H1 (cell line): ENCODE measurements at regions not wholly inside any gene's neighbourhood (a gene's known extent, or its start where the extent isn't known, plus 50 kb on each side); places are given as distances from the start of the nearest gene placed in this dataset.

Source experiments
- CTCF ChIA-PET: fragments of 300-600 bp; sonication (Branson Sonifier 250); formaldehyde crosslinking; loops from one replicate; lab custom pipeline; 2021; ENCODE audit not compliant: partially characterized antibody; lab: Charles Lee
- POLR2A ChIA-PET: fragments of 300-600 bp; sonication (Branson Sonifier 250); formaldehyde crosslinking; loops from one replicate; lab custom pipeline; 2021; ENCODE audit warnings: inconsistent platforms; ENCODE audit not compliant: partially characterized antibody; lab: Charles Lee
- DNase-seq, 2 experiments: peaks; one replicate each; pipeline versions ENCODE4 v3.0.0 to v3.0.0-alpha.2; 2010 to 2022; ENCODE audit warnings: low spot score in 2 of 2, low read depth in 1 of 2, mixed read lengths in 1 of 2
- FAIRE-seq: peaks from 2 replicates; lab custom pipeline; 2011; peaks lifted over from hg19 to GRCh38; lab: Jason Lieb, UNC
- H2AFZ ChIP-seq: 2 replicates; pipeline ENCODE4 v1.8.1; 2012; ENCODE audit warnings: low read length, inconsistent platforms
- H2AK5ac ChIP-seq: 2 replicates; pipeline ENCODE4 v1.6.1; 2013; ENCODE audit warnings: low read depth, low read length
- H2BK120ac ChIP-seq: replicated peaks from 2 replicates; pipeline ENCODE3; 2013; ENCODE audit warnings: low read depth, low read length, inconsistent platforms
- H2BK12ac ChIP-seq: 2 replicates; pipeline ENCODE4 v1.6.1; 2013; ENCODE audit warnings: low read depth, low read length
- H2BK15ac ChIP-seq: 2 replicates; pipeline ENCODE4 v1.6.1; 2013; ENCODE audit warnings: low read length
- H2BK20ac ChIP-seq: 2 replicates; pipeline ENCODE4 v1.6.1; 2013; ENCODE audit warnings: low read length
- H2BK5ac ChIP-seq: 2 replicates; pipeline ENCODE4 v1.6.1; 2013; ENCODE audit warnings: low read depth, low read length
- H3K14ac ChIP-seq: 2 replicates; pipeline ENCODE4 v1.6.1; 2013; ENCODE audit warnings: inconsistent platforms; ENCODE audit not compliant: insufficient read length
- H3K18ac ChIP-seq: 2 replicates; pipeline ENCODE4 v1.6.1; 2013; ENCODE audit warnings: low read length; ENCODE audit errors: extremely low read depth
- H3K23ac ChIP-seq: 2 replicates; pipeline ENCODE4 v1.6.1; 2013; ENCODE audit warnings: inconsistent platforms; ENCODE audit not compliant: insufficient read length
- H3K23me2 ChIP-seq: 2 replicates; pipeline ENCODE4 v1.6.1; 2013; ENCODE audit warnings: low read depth, low read length
- H3K27ac ChIP-seq: 2 replicates; pipeline ENCODE4 v1.6.1; 2011; ENCODE audit warnings: low read depth, low read length, inconsistent platforms
- H3K27me3 ChIP-seq, 4 experiments: replicated peaks in 1 of 4; 1 replicate in 1 of 4; 2 replicates in 3 of 4; pipeline versions ENCODE4 v1.6.1 to v1.8.1; 2011 to 2013; ENCODE audit warnings: low read length in 3 of 4, mild to moderate bottlenecking in 3 of 4, inconsistent platforms in 2 of 4, mixed read lengths in 2 of 4, moderate library complexity in 1 of 4; ENCODE audit not compliant: control insufficient read depth in 3 of 4, insufficient read depth in 3 of 4; ENCODE audit errors: extremely low read depth in 1 of 4
- H3K36me3 ChIP-seq, 4 experiments: 2 replicates each; pipeline versions ENCODE4 v1.6.1 to v1.8.1; 2011 to 2013; ENCODE audit warnings: mild to moderate bottlenecking in 4 of 4, low read length in 3 of 4, moderate library complexity in 2 of 4, control low read depth in 1 of 4, inconsistent platforms in 1 of 4; ENCODE audit not compliant: insufficient read depth in 4 of 4, control insufficient read depth in 2 of 4
- H3K4ac ChIP-seq: replicated peaks from 2 replicates; pipeline ENCODE3; 2013; ENCODE audit warnings: low read length, low read depth, mixed read lengths, inconsistent platforms; ENCODE audit not compliant: insufficient read length
- H3K4me1 ChIP-seq, 4 experiments: replicated peaks in 1 of 4; 1 replicate in 1 of 4; 2 replicates in 3 of 4; pipeline versions ENCODE4 v1.6.1 to v1.8.1; 2011 to 2013; ENCODE audit warnings: low read length in 3 of 4, inconsistent platforms in 2 of 4, mixed read lengths in 1 of 4; ENCODE audit not compliant: insufficient read depth in 4 of 4, control insufficient read depth in 3 of 4
- H3K4me2 ChIP-seq, 2 experiments: 2 replicates each; pipeline versions ENCODE4 v1.6.1 to v1.8.1; 2011 to 2013; ENCODE audit warnings: low read depth in 2 of 2, low read length in 2 of 2, control low read depth in 1 of 2, inconsistent platforms in 1 of 2, mild to moderate bottlenecking in 1 of 2; ENCODE audit not compliant: insufficient read depth in 1 of 2
- H3K4me3 ChIP-seq, 4 experiments: fragments of 200-600, 300-600 bp in 1 of 4; sonication (generic), shearing (Covaris generic), sonication (Bioruptor Twin) in 1 of 4; 2 replicates each; pipeline versions ENCODE4 v1.5.1 to v1.8.1; 2011 to 2016; ENCODE audit warnings: low read length in 4 of 4, low read depth in 3 of 4, control low read depth in 2 of 4, inconsistent platforms in 2 of 4, mild to moderate bottlenecking in 2 of 4, mixed read lengths in 1 of 4, moderate library complexity in 1 of 4; ENCODE audit not compliant: insufficient read depth in 2 of 4; ENCODE audit errors: extremely low read depth in 1 of 4
- H3K56ac ChIP-seq: replicated peaks from 2 replicates; pipeline ENCODE3; 2013; ENCODE audit warnings: low read depth, mild to moderate bottlenecking, mixed read lengths, low read length, inconsistent platforms; ENCODE audit not compliant: insufficient read length
- H3K79me1 ChIP-seq: 2 replicates; pipeline ENCODE4 v1.6.1; 2013; ENCODE audit warnings: low read depth, low read length, control low read depth
- H3K79me2 ChIP-seq, 2 experiments: 2 replicates each; pipeline versions ENCODE4 v1.6.1 to v1.8.1; 2012 to 2013; ENCODE audit warnings: low read length in 2 of 2, mild to moderate bottlenecking in 2 of 2, inconsistent platforms in 1 of 2; ENCODE audit not compliant: insufficient read depth in 2 of 2, control insufficient read depth in 1 of 2
- H3K9ac ChIP-seq, 4 experiments: replicated peaks in 1 of 4; 1 replicate in 1 of 4; 2 replicates in 3 of 4; pipeline versions ENCODE4 v1.6.1 to v1.8.1; 2011 to 2013; ENCODE audit warnings: low read depth in 3 of 4, low read length in 3 of 4, control low read depth in 2 of 4, mild to moderate bottlenecking in 2 of 4, moderate library complexity in 2 of 4, inconsistent platforms in 1 of 4; ENCODE audit errors: extremely low read depth in 1 of 4
- H3K9me3 ChIP-seq, 2 experiments: 2 replicates each; pipeline versions ENCODE4 v1.6.1 to v1.8.1; 2012 to 2013; ENCODE audit warnings: mild to moderate bottlenecking in 2 of 2, moderate library complexity in 2 of 2, control low read depth in 1 of 2, inconsistent platforms in 1 of 2, low read depth in 1 of 2, low read length in 1 of 2, mixed read lengths in 1 of 2; ENCODE audit not compliant: insufficient read depth in 2 of 2
- H4K20me1 ChIP-seq, 2 experiments: replicated peaks in 1 of 2; 2 replicates each; pipeline versions ENCODE3 to v1.8.1; 2011 to 2013; ENCODE audit warnings: inconsistent platforms in 2 of 2, low read length in 2 of 2, mild to moderate bottlenecking in 1 of 2; ENCODE audit not compliant: insufficient read depth in 2 of 2, control insufficient read depth in 1 of 2
- H4K5ac ChIP-seq: 2 replicates; pipeline ENCODE4 v1.6.1; 2013; ENCODE audit warnings: low read length, low read depth, mixed read lengths, inconsistent platforms; ENCODE audit not compliant: insufficient read length
- H4K8ac ChIP-seq: 2 replicates; pipeline ENCODE4 v1.8.0; 2013; ENCODE audit warnings: mild to moderate bottlenecking, moderate library complexity, low read length, inconsistent platforms; ENCODE audit not compliant: insufficient read depth; ENCODE audit errors: extremely low read depth
- H4K91ac ChIP-seq: replicated peaks from 2 replicates; pipeline ENCODE3; 2013; ENCODE audit warnings: low read length, mixed read lengths, inconsistent platforms; ENCODE audit not compliant: insufficient read length
- MAFK ChIP-seq: IDR thresholded peaks from 2 replicates; pipeline ENCODE4 v1.6.1; 2012; ENCODE audit warnings: low read depth, mild to moderate bottlenecking, improper control_type of control experiment, low read length
- RAD21 ChIP-seq, 2 experiments: IDR thresholded peaks in 1 of 2; conservative IDR thresholded peaks in 1 of 2; 2 replicates each; pipeline ENCODE4 v1.6.1; 2011; ENCODE audit warnings: low read depth in 2 of 2, low read length in 2 of 2, improper control_type of control experiment in 1 of 2, inconsistent platforms in 1 of 2, mild to moderate bottlenecking in 1 of 2, moderate library complexity in 1 of 2
- RBBP5 ChIP-seq: IDR thresholded peaks from 2 replicates; pipeline ENCODE4 v1.7.1; 2012; ENCODE audit warnings: low read depth, mild to moderate bottlenecking, inconsistent platforms, low read length, moderate library complexity, borderline replicate concordance
- SP1 ChIP-seq: IDR thresholded peaks from 2 replicates; pipeline ENCODE4 v1.6.1; 2011; ENCODE audit warnings: low read depth, low read length
- TBP ChIP-seq: IDR thresholded peaks from 2 replicates; pipeline ENCODE4 v1.6.1; 2011; ENCODE audit warnings: low read depth, low read length, improper control_type of control experiment
- WGBS, 2 experiments: shearing (Covaris generic) in 1 of 2; methylation state at CpG; one replicate each; pipeline versions ENCODE4 v1.1.6 to v1.1.7; 2013 to 2015; ENCODE audit warnings: low lambda C conversion rate in 2 of 2, mixed read lengths in 2 of 2, inconsistent platforms in 1 of 2, low coverage in 1 of 2, missing lambda C conversion rate in 1 of 2; ENCODE audit not compliant: insufficient replicate concordance in 2 of 2, insufficient coverage in 1 of 2, insufficient read length in 1 of 2; ENCODE audit errors: extremely low coverage in 1 of 2, missing lambda C conversion rate in 1 of 2; 5-methylcytosine and 5-hydroxymethylcytosine counted together
- TF ChIP-seq, protein P1 (sequence below), 3 experiments: IDR thresholded peaks; 1 replicate in 2 of 3; 2 replicates in 1 of 3; pipeline versions ENCODE4 v1.5.1 to v1.6.1; 2011; ENCODE audit warnings: low read length in 3 of 3, mild to moderate bottlenecking in 3 of 3, inconsistent platforms in 2 of 3, low read depth in 1 of 3, moderate library complexity in 1 of 3; ENCODE audit not compliant: insufficient read depth in 1 of 3; ENCODE audit errors: control extremely low read depth in 1 of 3

DNA sequence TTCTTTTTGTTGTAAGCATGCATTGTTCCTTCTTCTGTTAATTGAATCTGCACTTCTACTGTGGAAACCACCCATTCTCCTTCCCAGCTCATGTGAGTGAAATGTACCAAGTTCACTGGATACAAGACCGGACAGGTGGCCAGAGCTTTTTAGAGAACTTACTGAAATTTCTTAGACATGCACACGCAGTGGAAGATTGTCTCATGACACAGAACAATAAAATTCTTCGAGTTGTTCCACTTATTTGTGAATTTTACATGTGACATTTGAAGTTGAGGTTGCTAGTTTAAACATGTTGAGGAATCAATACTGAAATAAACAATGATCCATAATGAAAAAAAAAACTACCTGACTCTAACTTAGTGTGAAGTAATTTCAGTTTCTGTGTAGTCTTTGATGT, 568.0 kb downstream of the TECRL start:
- Histone ChIP-seq H3K23me2 (no peaks in the 10 kb centered on the region), H4K5ac (no peak overlapping the region), H3K4ac (no peak overlapping the region), H2BK20ac (no peak overlapping the region), H4K20me1 (no peaks in the 10 kb centered on the region), H2BK5ac (no peak overlapping the region), H2BK12ac (no peak overlapping the region), H3K4me1 (no peaks in the 10 kb centered on the region), H3K9ac (no peak overlapping the region), H2AK5ac (no peak overlapping the region), H3K14ac (no peak overlapping the region), H3K79me2 (no peaks in the 10 kb centered on the region), H4K8ac (no peak overlapping the region), H3K18ac (no peak overlapping the region), H2BK120ac (no peak overlapping the region), H3K27me3 (no peaks in the 10 kb centered on the region), H3K36me3 (no peaks in the 10 kb centered on the region), H3K56ac (no peak overlapping the region), H3K4me2 (no peak overlapping the region), H3K27ac (no peak overlapping the region), H3K4me3 (no peak overlapping the region), H3K9me3 (no peaks in the 10 kb centered on the region), H2BK15ac (no peak overlapping the region), H2AFZ (no peak overlapping the region), H3K79me1 (no peaks in the 10 kb centered on the region), H4K91ac (no peak overlapping the region), H3K23ac (no peak overlapping the region)
- TF ChIP-seq RAD21 (IDR thresholded peaks at IDR 0.05 in 1 of 2, conservative IDR thresholded peaks at IDR 0.05 in 1 of 2; ENCODE audit: low read depth in 2 of 2, low read length in 2 of 2) (no peak), RBBP5 (no peak), MAFK (no peak), TBP (no peak), SP1 (no peak)
- TF ChIP-seq, protein P1, sequence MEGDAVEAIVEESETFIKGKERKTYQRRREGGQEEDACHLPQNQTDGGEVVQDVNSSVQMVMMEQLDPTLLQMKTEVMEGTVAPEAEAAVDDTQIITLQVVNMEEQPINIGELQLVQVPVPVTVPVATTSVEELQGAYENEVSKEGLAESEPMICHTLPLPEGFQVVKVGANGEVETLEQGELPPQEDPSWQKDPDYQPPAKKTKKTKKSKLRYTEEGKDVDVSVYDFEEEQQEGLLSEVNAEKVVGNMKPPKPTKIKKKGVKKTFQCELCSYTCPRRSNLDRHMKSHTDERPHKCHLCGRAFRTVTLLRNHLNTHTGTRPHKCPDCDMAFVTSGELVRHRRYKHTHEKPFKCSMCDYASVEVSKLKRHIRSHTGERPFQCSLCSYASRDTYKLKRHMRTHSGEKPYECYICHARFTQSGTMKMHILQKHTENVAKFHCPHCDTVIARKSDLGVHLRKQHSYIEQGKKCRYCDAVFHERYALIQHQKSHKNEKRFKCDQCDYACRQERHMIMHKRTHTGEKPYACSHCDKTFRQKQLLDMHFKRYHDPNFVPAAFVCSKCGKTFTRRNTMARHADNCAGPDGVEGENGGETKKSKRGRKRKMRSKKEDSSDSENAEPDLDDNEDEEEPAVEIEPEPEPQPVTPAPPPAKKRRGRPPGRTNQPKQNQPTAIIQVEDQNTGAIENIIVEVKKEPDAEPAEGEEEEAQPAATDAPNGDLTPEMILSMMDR (IDR thresholded peaks at IDR 0.05; ENCODE audit: control extremely low read depth in 1 of 3, insufficient read depth in 1 of 3, low read depth in 1 of 3, low read length in 3 of 3): no peak
- no peak for DNase-seq
- FAIRE-seq: no peak
- ChIA-PET POLR2A (no interaction called here), CTCF (no interaction called here)
- WGBS, 2 experiments: 93% methylated on average over 3 of the region's 3 CpGs; no CpG with 5 or more reads in 1 of the 2 experiments
